Cardiac muscle cell (in vitro differentiated cells and primary cell): ENCODE measurements at regions not wholly inside any gene's neighbourhood (a gene's known extent, or its start where the extent isn't known, plus 50 kb on each side); places are given as distances from the start of the nearest gene placed in this dataset.

Source experiments
- DNase-seq, 2 donors: peaks; one replicate each; pipeline versions ENCODE4 v3.0.0 to v3.0.0-alpha.2; 2010 to 2017; ENCODE audit warnings: low read depth in 1 of 2, low spot score in 1 of 2
- H3K27ac ChIP-seq: fragments of 200-600 bp; sonication (generic); 2 replicates; pipeline ENCODE4 v1.5.1; 2016
- H3K27me3 ChIP-seq: fragments of 200-600 bp; sonication (generic); 2 replicates; pipeline ENCODE4 v1.6.0; 2016; ENCODE audit warnings: control low read depth
- H3K36me3 ChIP-seq: fragments of 200-600 bp; sonication (generic); 2 replicates; pipeline ENCODE4 v1.5.1; 2016; ENCODE audit warnings: control low read depth
- H3K4me1 ChIP-seq: fragments of 200-600 bp; sonication (generic); 2 replicates; pipeline ENCODE4 v1.8.1; 2017; ENCODE audit warnings: low read depth, mild to moderate bottlenecking, mixed run types
- H3K4me3 ChIP-seq: fragments of 200-600 bp; sonication (generic); 2 replicates; pipeline ENCODE4 v1.5.1; 2016; ENCODE audit warnings: mild to moderate bottlenecking
- H3K9me3 ChIP-seq: fragments of 200-600 bp; sonication (generic); 2 replicates; pipeline ENCODE4 v1.5.1; 2017; ENCODE audit warnings: low read depth, mild to moderate bottlenecking, control low read depth
- CTCF ChIP-seq: IDR thresholded peaks from 2 replicates; pipeline ENCODE4 v1.5.1; 2012; ENCODE audit warnings: low read depth, mild to moderate bottlenecking, low read length

GRCh38 chr9:88807426-88807825 is 183.8 kb upstream of the S1PR3 start:
- no peak for DNase-seq
- Histone ChIP-seq H3K4me1 (peaks cover 18% of the 10 kb centered on the region), H3K36me3 (no peaks in the 10 kb centered on the region), H3K27ac (no peak overlapping the region), H3K27me3 (no peaks in the 10 kb centered on the region), H3K4me3 (no peak overlapping the region), H3K9me3 (no peaks in the 10 kb centered on the region)
- no peak for TF ChIP-seq CTCF

DNA sequence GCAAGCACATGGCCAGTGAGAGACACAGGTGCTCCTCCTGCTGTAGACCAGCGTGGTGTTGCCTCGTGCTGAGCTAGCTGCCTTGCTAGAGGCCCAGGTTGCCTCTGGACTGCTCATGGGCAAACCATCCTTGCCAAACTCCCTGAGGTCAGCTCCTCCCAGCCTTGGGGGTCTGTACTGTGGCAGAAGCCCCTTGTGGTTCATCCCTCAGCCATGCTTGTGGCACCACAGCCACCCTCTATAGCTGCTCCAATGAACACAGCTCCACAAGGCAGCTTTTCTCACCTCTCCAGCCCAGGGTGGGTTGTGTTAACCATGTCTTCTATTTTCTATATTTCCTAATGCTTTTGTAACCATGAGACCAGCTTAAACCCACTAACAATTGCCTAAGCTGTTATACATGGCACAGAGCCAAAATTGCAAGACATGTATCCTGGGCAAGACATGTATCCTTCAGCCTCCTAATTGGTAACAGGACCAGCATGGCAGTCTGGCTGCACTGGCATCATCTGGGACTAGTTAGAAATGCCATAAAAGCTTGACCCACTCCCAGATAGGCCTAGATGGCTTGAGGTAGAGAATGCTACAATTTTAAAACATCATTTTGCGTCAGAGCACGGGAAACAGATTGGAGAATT is 183.1 kb upstream of the S1PR3 start:
- H3K4me3 ChIP-seq: no peak overlapping the region
- no peaks in the 10 kb centered on the region for H3K36me3 ChIP-seq
- no peaks in the 10 kb centered on the region for H3K27me3 ChIP-seq
- TF ChIP-seq CTCF: no peak
- DNase-seq: peak in 1 of 2 donors; percentile 55
- H3K27ac ChIP-seq: no peak overlapping the region
- peaks cover 26% of the 10 kb centered on the region for H3K4me1 ChIP-seq
- H3K9me3 ChIP-seq: no peaks in the 10 kb centered on the region

GRCh38 chr9:88808761-88809354 is 182.4 kb upstream of the S1PR3 start:
- H3K4me3 ChIP-seq: no peak overlapping the region
- no peaks in the 10 kb centered on the region for H3K27me3 ChIP-seq
- no peak overlapping the region for H3K27ac ChIP-seq
- peaks cover 28% of the 10 kb centered on the region for H3K4me1 ChIP-seq
- H3K9me3 ChIP-seq: no peaks in the 10 kb centered on the region
- DNase-seq: no peak
- no peaks in the 10 kb centered on the region for H3K36me3 ChIP-seq
- TF ChIP-seq CTCF: no peak

DNA sequence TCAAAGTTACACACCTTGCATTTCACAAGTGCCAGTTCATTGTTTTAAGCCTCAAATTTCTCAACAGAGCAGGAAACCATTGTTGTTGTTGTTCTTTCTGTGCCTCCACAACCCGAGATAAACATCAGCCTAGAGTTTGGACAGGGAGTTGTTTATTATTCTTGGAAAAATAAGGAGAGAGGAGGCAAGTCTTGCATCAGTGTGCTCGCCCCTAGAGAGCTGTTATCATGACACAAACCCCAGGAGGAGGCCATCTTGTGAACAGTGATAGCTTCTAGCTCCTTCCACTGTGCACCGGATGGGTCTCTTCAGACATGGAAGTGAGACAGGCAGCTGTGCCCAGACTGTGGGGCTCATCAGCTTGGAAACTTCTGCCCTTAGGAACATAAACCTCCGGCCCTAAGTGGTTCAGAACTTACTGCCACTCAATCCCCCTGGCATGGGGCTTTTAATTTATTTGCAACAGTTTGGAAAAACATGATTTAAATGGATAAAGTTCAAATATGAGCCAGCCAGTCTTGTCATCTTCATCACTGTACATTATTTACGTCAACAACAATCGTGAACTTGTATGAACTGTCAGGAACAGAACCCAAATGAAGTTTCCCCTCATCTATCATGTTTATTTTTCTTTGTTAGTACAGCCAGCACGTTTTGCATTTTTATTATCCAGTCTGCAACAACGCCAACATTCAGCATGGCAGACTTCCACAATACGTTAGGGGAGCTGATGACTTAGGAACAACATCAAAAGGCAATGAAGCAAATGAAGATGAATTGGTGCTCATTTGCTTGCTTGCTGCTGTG is 181.7 kb upstream of the S1PR3 start:
- no peak for TF ChIP-seq CTCF
- no peak overlapping the region for H3K27ac ChIP-seq
- DNase-seq: peak in 1 of 2 donors; percentile 59
- H3K4me3 ChIP-seq: no peak overlapping the region
- H3K9me3 ChIP-seq: no peaks in the 10 kb centered on the region
- no peaks in the 10 kb centered on the region for H3K36me3 ChIP-seq
- H3K4me1 ChIP-seq: peaks cover 30% of the 10 kb centered on the region
- no peaks in the 10 kb centered on the region for H3K27me3 ChIP-seq

DNA sequence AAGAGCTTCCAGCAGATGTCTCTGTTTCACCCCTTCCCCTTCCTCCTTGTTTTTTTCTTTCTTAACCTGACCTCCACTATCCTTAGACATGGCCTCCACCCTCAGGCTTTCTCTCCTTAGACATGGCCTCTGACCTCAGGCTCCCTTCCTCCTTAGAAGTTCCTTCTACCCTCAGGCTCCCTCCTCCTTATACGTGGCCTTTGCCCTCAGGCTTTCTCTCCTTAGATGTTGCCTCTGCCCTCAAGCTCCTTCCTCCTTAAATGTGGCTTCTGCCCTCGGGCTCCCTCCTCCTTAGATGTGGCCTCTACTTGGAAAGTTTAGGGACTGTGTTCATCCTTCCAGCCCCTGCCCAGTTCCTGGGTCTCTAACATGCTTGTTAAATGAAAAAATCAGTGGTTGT is 180.4 kb upstream of the S1PR3 start:
- H3K27me3 ChIP-seq: no peaks in the 10 kb centered on the region
- no peak overlapping the region for H3K27ac ChIP-seq
- peaks cover 28% of the 10 kb centered on the region for H3K4me1 ChIP-seq
- H3K36me3 ChIP-seq: no peaks in the 10 kb centered on the region
- TF ChIP-seq CTCF: no peak
- no peak overlapping the region for H3K4me3 ChIP-seq
- no peak for DNase-seq
- H3K9me3 ChIP-seq: no peaks in the 10 kb centered on the region
